ENCODE measurements at regions not wholly inside any gene's neighbourhood (a gene's known extent, or its start where the extent isn't known, plus 50 kb on each side); places are given as distances from the start of the nearest gene placed in this dataset.
"Not testable (repeated sequence)": the region's sequence is repeated elsewhere in the genome, so short reads cannot be mapped to it uniquely, and the experiment has no call there.

- DNase-seq = no peak
Measured at GRCh38 chr4:64940698-64941097, 531.4 kb upstream of the TECRL start.

GRCh38 chr4:64935469-64936001, 526.3 kb upstream of the TECRL start:
- DNase-seq = no peak

DNA sequence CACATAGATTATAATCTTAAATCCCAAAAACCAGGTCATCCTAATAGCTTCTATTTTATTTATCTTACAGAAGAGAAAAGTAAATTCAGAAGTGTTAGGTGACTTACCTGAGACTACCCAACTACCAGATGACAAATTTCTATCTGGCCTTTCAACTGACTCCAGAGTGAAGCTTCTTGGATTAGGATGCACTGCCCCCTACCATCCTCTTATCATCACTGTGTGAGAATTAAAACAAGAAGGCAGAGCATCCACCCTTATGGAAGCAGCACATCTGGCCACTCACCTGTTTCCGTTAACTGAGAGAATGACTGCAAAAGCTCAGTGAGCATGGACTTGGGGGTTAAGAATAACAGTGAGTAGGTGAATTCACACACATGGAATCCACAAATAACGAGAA, 502.6 kb upstream of the TECRL start:
- no peak for DNase-seq

DNA sequence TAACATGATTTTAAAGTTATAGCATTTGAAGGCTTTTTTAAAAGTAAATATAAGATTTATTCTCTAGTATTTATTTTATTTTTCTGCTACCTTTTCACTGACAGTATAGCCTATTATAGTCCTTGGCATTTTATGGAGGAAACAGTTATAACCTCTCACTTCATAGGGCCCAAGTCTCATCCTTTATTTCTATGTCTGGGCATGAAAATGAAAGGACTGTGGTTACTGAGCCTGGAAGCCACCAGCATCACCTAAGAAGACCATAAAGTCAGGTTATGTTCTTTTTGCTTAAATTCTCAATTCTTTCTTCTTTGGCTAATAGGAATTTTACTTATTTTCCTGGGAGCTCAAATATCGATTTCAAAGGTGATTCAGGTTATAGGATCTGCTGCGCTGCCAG, 494.7 kb upstream of the TECRL start:
- no peak for DNase-seq

GRCh38 chr4:64899563-64899962, 490.3 kb upstream of the TECRL start:
- DNase-seq = no peak

DNA sequence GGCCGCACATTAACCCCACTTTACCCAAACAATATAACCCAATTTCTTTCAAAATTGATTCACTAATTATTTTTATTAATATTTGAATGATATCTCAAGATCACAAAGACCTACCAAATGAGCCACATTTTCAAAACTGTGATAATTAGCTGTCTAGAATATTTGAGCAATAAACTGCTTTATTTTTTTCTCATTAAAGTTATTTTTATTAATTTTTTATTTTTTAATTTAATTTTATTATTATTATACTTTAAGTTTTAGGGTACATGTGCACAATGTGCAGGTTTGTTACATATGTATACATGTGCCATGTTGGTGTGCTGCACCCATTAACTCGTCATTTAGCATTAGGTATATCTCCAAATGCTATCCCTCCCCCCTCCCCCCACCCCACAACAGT, 489.8 kb upstream of the TECRL start:
- DNase-seq = not testable (repeated sequence)

DNA sequence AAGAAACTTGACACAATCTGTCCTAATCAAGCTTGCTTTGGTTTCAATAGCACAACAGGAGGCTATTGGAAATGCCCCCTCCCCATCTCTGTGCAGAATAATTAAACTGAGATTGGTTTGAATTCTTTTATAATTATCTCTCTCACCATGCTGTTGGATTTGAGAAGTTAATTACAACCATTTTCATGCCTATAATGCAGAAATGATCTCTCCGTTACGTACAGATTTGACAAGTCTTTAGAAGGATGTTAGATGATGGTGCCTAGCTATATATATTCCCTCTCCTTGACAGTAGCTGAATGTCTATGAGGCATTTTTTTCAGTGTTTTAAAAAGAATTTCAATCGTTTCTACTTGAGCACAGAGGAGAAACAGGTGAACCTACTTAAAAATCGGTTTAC, 488.4 kb upstream of the TECRL start:
- DNase-seq = no peak

DNA sequence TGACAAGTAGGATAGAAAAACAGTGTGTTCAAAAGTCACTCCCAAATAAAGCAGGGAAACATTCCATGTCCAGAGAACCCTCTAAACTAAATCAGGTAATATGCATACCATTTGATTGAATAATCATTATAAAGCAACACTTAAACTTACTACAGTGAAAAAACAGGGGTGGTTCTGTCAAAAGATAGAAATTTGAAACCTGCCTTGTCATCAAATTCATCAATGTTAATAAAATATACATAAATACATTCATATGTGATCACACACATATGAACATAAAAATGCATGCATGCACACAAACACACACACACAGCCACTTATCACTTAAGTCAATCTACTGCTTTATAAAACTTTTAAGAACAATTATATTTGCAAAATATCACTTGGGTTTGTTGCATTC, 485.8 kb upstream of the TECRL start:
- DNase-seq = no peak

- no peak for DNase-seq
Measured at GRCh38 chr4:64893205-64893604, 484.0 kb upstream of the TECRL start.

DNA sequence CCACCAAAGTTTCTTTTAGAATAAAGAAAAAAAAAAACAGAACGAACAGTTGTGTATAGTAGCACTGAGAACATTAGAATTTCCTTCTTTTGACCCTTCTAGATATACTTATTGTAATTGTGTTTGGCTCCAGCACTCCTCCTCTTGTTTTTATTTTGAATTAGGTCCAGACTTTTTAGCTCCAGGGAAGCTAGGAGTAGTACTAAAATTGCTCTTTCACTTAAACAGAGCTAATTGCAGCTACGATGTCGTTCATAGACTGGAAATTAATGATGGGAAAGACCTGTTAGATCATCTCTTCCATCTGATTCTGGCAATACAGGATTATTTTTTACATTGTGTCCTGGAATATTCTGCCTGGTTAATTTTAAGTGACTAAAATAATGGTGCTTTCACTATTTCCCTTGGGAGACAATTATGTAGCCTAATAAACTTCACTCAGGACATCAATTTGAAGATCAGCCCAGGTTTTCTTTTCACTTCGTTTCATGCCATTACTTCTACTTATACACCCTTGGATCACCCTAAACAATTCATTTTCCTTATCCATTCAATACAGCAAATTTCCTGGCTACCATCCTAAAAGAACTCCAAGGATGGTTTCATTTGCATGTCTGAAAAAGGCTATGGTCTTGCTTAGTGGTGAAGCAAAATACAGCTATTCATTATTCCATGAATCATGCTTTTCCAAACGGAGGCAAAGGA, 480.8 kb upstream of the TECRL start:
- peak; percentile 45 for DNase-seq

- DNase-seq = no peak
Measured at GRCh38 chr4:64883087-64883807, 474.0 kb upstream of the TECRL start.

GRCh38 chr4:64882311-64883086, 473.2 kb upstream of the TECRL start:
- DNase-seq = no peak

GRCh38 chr4:64880557-64880956, 471.3 kb upstream of the TECRL start:
- DNase-seq = no peak

GRCh38 chr4:64876021-64876420, 466.8 kb upstream of the TECRL start:
- no peak for DNase-seq

- no peak for DNase-seq
Measured at GRCh38 chr4:64870558-64870957, 461.3 kb upstream of the TECRL start.

DNA sequence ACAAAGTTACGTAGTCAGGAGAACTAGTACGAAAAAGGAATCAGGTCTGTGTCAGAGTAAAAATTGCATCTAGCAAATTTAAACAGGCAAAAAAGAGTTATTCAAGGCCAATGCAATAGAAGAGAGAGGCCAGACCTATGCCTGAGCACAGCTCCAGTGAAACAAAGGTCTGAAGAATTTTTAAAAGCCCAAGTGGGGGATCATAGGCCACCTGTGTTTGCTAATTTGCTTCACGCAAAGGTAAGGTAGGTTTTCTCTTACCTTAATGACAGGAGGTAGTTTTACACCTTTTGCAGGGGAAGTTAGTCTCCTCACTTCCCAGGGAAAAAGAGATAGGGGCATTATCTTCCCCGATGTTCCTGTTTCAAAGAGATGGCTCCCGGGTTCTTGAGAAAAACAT, 448.6 kb upstream of the TECRL start:
- DNase-seq = no peak

- DNase-seq = no peak
Measured at GRCh38 chr4:64857198-64857597, 447.9 kb upstream of the TECRL start.

GRCh38 chr4:64846417-64846816, 437.2 kb upstream of the TECRL start:
- DNase-seq = no peak

GRCh38 chr4:64829749-64830148, 420.5 kb upstream of the TECRL start:
- no peak for DNase-seq

GRCh38 chr4:64824591-64824990, 415.3 kb upstream of the TECRL start:
- DNase-seq = no peak

GRCh38 chr4:64822405-64822804, 413.2 kb upstream of the TECRL start:
- DNase-seq = no peak

DNA sequence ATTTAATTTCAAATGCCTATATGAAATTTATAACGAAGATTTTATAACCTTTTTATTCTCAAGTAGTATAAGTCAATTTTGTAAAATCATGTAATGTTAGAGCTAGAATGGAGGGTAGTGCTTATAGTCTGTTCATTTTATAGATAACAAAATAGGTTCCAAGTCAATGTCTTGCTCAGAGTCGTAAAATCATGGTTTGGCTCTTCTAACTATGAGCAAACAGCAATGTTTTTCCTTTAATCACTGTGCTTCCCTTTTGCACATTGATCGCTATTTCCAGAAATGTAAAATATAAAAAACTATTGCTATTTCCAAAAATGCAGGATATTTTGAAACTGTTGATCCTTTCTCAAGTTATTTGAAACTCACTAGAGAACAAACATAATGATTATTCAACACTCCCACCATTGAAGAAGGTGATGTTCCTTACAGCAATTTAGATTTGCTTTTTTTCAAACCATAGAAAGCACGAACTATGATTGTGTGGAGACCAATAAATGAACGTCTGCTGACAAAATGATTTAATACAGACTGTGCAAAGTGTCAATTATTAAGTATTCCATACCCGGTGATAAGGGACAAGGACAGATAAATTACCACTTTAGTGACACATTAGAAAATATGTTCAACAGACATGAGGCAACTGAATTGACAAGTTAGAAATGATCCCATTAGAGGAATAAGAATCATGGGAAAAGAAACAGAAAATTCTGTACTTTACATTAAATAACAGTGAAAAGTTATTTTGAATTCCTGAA, 412.1 kb upstream of the TECRL start:
- no peak for DNase-seq

DNA sequence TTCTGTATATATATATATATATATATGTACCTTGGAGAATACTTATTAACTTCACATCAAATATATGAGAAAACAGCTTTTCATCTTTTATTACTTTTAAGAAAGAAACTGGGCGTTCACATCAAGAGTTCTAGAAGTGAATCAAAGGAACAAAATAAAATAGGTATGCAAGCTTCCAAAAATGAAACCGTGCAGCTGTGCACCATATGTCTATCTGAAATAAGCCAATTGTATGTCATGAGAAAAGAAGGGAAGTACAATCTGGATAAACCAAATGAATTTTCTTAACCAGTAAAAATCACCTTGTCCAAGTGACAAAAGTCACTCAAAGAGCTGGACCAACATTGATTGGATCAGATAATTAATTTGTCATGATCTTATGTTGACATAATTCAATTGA, 405.4 kb upstream of the TECRL start:
- DNase-seq = no peak
